ENCODE measurements at regions not wholly inside any gene's neighbourhood (a gene's known extent, or its start where the extent isn't known, plus 50 kb on each side); places are given as distances from the start of the nearest gene placed in this dataset.

DNA sequence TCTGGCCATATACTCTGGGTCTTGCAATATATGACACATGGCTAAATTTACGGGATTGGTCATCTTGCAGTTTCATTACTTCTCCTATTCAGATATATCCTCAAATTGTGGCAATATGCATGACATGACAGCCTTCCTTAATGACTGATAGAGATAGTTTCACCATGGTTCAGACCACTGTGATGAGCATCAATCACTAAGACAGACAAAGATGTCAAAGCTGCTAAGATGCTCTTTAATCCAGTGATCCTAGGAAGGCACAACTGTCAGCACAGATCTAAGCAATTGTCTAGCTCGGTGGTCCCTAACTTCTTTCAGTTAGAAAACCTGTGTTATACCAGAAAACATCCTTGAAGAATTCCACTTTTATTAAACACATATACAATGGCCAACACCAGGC is 70.9 kb upstream of the ADGRL2 start:
- TF ChIP-seq, protein P1, sequence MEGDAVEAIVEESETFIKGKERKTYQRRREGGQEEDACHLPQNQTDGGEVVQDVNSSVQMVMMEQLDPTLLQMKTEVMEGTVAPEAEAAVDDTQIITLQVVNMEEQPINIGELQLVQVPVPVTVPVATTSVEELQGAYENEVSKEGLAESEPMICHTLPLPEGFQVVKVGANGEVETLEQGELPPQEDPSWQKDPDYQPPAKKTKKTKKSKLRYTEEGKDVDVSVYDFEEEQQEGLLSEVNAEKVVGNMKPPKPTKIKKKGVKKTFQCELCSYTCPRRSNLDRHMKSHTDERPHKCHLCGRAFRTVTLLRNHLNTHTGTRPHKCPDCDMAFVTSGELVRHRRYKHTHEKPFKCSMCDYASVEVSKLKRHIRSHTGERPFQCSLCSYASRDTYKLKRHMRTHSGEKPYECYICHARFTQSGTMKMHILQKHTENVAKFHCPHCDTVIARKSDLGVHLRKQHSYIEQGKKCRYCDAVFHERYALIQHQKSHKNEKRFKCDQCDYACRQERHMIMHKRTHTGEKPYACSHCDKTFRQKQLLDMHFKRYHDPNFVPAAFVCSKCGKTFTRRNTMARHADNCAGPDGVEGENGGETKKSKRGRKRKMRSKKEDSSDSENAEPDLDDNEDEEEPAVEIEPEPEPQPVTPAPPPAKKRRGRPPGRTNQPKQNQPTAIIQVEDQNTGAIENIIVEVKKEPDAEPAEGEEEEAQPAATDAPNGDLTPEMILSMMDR (IDR thresholded peaks at IDR 0.05): no peak
- no peak for TF ChIP-seq ZFX (IDR thresholded peaks at IDR 0.05; ENCODE audit: borderline replicate concordance)
